ENCODE measurements at regions not wholly inside any gene's neighbourhood (a gene's known extent, or its start where the extent isn't known, plus 50 kb on each side); places are given as distances from the start of the nearest gene placed in this dataset.

DNA sequence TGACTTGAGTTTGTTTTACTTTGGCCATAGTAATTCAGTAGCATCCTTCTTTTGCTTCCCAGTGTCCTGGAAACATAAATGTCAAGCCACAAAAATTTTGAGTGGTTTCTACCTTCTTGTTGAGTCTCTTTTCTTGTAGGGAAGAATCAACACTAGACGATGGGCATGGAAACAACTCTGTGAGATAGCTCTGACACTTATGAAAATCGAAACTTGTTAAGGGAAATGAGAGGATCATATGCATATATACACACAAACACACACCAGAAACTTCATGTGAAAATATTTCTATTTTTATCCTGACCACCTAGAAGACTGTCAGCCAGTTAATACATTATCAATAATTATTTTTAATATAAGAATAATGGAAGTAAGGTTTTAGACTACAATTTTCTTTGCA lies 1247.3 kb upstream of the FLRT2 start:
- TF ChIP-seq, protein P1, sequence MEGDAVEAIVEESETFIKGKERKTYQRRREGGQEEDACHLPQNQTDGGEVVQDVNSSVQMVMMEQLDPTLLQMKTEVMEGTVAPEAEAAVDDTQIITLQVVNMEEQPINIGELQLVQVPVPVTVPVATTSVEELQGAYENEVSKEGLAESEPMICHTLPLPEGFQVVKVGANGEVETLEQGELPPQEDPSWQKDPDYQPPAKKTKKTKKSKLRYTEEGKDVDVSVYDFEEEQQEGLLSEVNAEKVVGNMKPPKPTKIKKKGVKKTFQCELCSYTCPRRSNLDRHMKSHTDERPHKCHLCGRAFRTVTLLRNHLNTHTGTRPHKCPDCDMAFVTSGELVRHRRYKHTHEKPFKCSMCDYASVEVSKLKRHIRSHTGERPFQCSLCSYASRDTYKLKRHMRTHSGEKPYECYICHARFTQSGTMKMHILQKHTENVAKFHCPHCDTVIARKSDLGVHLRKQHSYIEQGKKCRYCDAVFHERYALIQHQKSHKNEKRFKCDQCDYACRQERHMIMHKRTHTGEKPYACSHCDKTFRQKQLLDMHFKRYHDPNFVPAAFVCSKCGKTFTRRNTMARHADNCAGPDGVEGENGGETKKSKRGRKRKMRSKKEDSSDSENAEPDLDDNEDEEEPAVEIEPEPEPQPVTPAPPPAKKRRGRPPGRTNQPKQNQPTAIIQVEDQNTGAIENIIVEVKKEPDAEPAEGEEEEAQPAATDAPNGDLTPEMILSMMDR (IDR thresholded peaks at IDR 0.05), result no peak
- no peak for TF ChIP-seq POLR2A (IDR thresholded peaks at IDR 0.05)
- no peak for TF ChIP-seq EP300 (IDR thresholded peaks at IDR 0.05)

Data from ovary (tissue), 3 donors.